ENCODE measurements at regions not wholly inside any gene's neighbourhood (a gene's known extent, or its start where the extent isn't known, plus 50 kb on each side); places are given as distances from the start of the nearest gene placed in this dataset.

DNA sequence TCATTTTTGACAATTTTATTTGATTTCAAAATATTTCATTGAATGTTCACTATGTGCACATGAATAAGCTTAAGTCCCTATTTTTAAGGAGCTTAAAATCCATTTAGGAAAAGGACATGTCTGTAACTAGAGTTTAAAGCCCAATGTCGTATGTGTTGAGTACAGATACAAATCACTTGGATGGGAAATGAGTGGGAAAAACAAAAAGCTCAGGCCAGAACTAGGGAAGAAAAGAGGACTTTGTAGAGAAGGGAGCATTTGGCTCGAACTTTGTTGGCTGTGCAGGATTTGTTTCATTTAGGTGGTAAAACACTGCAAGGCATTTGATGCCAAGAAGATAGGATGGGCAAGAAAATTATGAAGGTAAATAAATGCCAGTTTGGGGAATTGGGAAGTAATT, 653.1 kb upstream of the KCNMB2 start:
- no peak overlapping the region for H3K27ac ChIP-seq (ENCODE audit: low read depth, low read length)

DNA sequence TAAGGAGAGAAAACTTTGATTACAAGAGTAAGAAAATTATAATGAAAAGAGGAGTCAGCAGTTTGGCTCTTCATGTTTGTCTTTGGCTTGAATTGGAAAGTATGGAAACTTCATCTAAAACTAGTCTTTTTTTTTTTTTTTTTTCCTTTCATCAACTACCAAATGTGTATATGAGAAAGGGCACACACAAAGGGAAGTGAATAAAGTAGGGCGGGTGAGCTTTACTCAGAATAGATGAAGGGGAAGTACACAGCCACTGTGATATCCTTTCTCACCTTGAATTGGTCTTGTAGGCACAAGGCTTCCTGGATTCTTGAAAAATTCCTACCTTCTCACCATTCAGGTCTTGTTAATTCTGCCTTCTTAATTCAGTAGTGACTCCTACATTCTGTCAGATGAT, 652.3 kb upstream of the KCNMB2 start:
- no peak overlapping the region for H3K4me2 ChIP-seq (ENCODE audit: low read length)

More for the DNA sequence above, 653.1 kb upstream of the KCNMB2 start:
- Histone ChIP-seq H4K20me1 (ENCODE audit: control insufficient read depth, insufficient read depth, low read depth, low read length) (no peaks in the 10 kb centered on the region), H3F3A (ENCODE audit: control insufficient read depth, insufficient read depth) (no peaks in the 10 kb centered on the region), H3K4me3 (ENCODE audit: low read length) (no peak overlapping the region), H3K4me1 (ENCODE audit: control insufficient read depth, low read length) (no peaks in the 10 kb centered on the region), H3K9me3 (ENCODE audit: control insufficient read depth, insufficient read depth, low read length) (no peaks in the 10 kb centered on the region), H3K36me3 (ENCODE audit: control insufficient read depth, low read length) (no peaks in the 10 kb centered on the region), H3K4me2 (ENCODE audit: low read length) (no peak overlapping the region), H3K27me3 (ENCODE audit: control insufficient read depth, low read length) (no peaks in the 10 kb centered on the region), H3K79me2 (ENCODE audit: control insufficient read depth, low read length) (no peaks in the 10 kb centered on the region), H3K9me2 (replicated peaks; ENCODE audit: control insufficient read depth, low read length) (no peaks in the 10 kb centered on the region)
- TF ChIP-seq, protein P1, sequence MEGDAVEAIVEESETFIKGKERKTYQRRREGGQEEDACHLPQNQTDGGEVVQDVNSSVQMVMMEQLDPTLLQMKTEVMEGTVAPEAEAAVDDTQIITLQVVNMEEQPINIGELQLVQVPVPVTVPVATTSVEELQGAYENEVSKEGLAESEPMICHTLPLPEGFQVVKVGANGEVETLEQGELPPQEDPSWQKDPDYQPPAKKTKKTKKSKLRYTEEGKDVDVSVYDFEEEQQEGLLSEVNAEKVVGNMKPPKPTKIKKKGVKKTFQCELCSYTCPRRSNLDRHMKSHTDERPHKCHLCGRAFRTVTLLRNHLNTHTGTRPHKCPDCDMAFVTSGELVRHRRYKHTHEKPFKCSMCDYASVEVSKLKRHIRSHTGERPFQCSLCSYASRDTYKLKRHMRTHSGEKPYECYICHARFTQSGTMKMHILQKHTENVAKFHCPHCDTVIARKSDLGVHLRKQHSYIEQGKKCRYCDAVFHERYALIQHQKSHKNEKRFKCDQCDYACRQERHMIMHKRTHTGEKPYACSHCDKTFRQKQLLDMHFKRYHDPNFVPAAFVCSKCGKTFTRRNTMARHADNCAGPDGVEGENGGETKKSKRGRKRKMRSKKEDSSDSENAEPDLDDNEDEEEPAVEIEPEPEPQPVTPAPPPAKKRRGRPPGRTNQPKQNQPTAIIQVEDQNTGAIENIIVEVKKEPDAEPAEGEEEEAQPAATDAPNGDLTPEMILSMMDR (IDR thresholded peaks at IDR 0.05; ENCODE audit: low read depth, low read length, poor library complexity, severe bottlenecking) = no peak
- no peak for TF ChIP-seq EZH2phosphoT487 (IDR thresholded peaks at IDR 0.05; ENCODE audit: borderline replicate concordance, low read length)

DNA sequence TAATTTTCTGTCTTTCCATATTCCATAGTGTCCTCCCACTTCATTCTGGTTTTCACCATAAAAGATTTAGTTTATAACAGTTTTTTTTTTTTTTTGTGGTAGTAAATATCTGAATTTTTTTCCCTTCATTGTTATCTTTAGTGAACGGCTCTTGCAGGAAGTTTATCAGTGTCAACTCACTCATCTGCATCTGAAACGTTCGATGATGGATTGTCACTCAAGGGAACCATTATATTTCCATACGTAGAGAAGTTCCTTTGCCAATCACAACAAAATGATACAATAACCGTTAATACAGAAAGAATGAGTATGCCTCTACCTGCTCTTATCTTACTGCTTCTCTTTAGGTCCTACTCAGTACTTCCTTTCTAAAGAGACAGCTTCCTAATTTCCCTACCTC, 651.2 kb upstream of the KCNMB2 start:
- H3K4me3 ChIP-seq (ENCODE audit: low read length) = no peak overlapping the region
- no peak for TF ChIP-seq EZH2phosphoT487 (IDR thresholded peaks at IDR 0.05; ENCODE audit: borderline replicate concordance, low read length)
- TF ChIP-seq, protein P1 (IDR thresholded peaks at IDR 0.05; ENCODE audit: low read depth, low read length, poor library complexity, severe bottlenecking) = no peak
- H3K4me2 ChIP-seq (ENCODE audit: low read length) = no peak overlapping the region
- no peaks in the 10 kb centered on the region for H3K79me2 ChIP-seq (ENCODE audit: control insufficient read depth, low read length)
- H3K36me3 ChIP-seq (ENCODE audit: control insufficient read depth, low read length) = no peaks in the 10 kb centered on the region
- no peaks in the 10 kb centered on the region for H3F3A ChIP-seq (ENCODE audit: control insufficient read depth, insufficient read depth)
- no peaks in the 10 kb centered on the region for H3K27me3 ChIP-seq (ENCODE audit: control insufficient read depth, low read length)
- H3K9me3 ChIP-seq (ENCODE audit: control insufficient read depth, insufficient read depth, low read length) = no peaks in the 10 kb centered on the region
- H3K9me2 ChIP-seq (replicated peaks; ENCODE audit: control insufficient read depth, low read length) = no peaks in the 10 kb centered on the region
- H4K20me1 ChIP-seq (ENCODE audit: control insufficient read depth, insufficient read depth, low read depth, low read length) = no peaks in the 10 kb centered on the region
- no peaks in the 10 kb centered on the region for H3K4me1 ChIP-seq (ENCODE audit: control insufficient read depth, low read length)
- H3K27ac ChIP-seq (ENCODE audit: low read depth, low read length) = no peak overlapping the region

More for the DNA sequence above, 652.3 kb upstream of the KCNMB2 start:
- Histone ChIP-seq H4K20me1 (ENCODE audit: control insufficient read depth, insufficient read depth, low read depth, low read length) (no peaks in the 10 kb centered on the region), H3K36me3 (ENCODE audit: control insufficient read depth, low read length) (no peaks in the 10 kb centered on the region), H3K4me3 (ENCODE audit: low read length) (no peak overlapping the region), H3K27ac (ENCODE audit: low read depth, low read length) (no peak overlapping the region), H3K4me1 (ENCODE audit: control insufficient read depth, low read length) (no peaks in the 10 kb centered on the region), H3K9me3 (ENCODE audit: control insufficient read depth, insufficient read depth, low read length) (no peaks in the 10 kb centered on the region), H3K79me2 (ENCODE audit: control insufficient read depth, low read length) (no peaks in the 10 kb centered on the region), H3F3A (ENCODE audit: control insufficient read depth, insufficient read depth) (no peaks in the 10 kb centered on the region), H3K9me2 (replicated peaks; ENCODE audit: control insufficient read depth, low read length) (no peaks in the 10 kb centered on the region), H3K27me3 (ENCODE audit: control insufficient read depth, low read length) (no peaks in the 10 kb centered on the region)
- TF ChIP-seq, protein P1 (IDR thresholded peaks at IDR 0.05; ENCODE audit: low read depth, low read length, poor library complexity, severe bottlenecking) = no peak
- no peak for TF ChIP-seq EZH2phosphoT487 (IDR thresholded peaks at IDR 0.05; ENCODE audit: borderline replicate concordance, low read length)

DNA sequence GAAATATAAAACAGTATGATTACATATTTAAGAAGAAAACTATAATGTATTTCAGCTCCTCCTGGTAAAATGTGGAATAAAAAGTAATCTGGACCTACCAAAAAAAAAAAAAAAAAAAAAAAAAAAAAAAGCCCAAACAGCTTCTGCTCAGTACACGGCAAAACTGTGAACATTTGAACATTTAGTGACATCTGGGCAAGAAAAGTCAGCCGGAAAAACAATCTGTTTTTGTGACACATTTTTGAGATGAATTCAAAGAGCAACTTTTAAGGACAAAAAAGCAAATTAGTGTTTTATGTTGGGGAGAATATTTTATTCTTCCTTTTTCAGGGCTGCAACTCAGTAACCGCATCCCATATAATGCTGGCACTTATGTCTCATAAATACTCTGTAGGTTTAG, 649.7 kb upstream of the KCNMB2 start:
- Histone ChIP-seq H4K20me1 (ENCODE audit: control insufficient read depth, insufficient read depth, low read depth, low read length) (no peaks in the 10 kb centered on the region), H3F3A (ENCODE audit: control insufficient read depth, insufficient read depth) (no peaks in the 10 kb centered on the region), H3K79me2 (ENCODE audit: control insufficient read depth, low read length) (no peaks in the 10 kb centered on the region), H3K9me2 (replicated peaks; ENCODE audit: control insufficient read depth, low read length) (no peaks in the 10 kb centered on the region), H3K4me3 (ENCODE audit: low read length) (no peak overlapping the region), H3K27me3 (ENCODE audit: control insufficient read depth, low read length) (no peaks in the 10 kb centered on the region), H3K36me3 (ENCODE audit: control insufficient read depth, low read length) (no peaks in the 10 kb centered on the region), H3K4me2 (ENCODE audit: low read length) (no peak overlapping the region), H3K4me1 (ENCODE audit: control insufficient read depth, low read length) (no peaks in the 10 kb centered on the region), H3K27ac (ENCODE audit: low read depth, low read length) (no peak overlapping the region), H3K9me3 (ENCODE audit: control insufficient read depth, insufficient read depth, low read length) (no peaks in the 10 kb centered on the region)
- TF ChIP-seq, protein P1 (IDR thresholded peaks at IDR 0.05; ENCODE audit: low read depth, low read length, poor library complexity, severe bottlenecking) = no peak
- no peak for TF ChIP-seq EZH2phosphoT487 (IDR thresholded peaks at IDR 0.05; ENCODE audit: borderline replicate concordance, low read length)
